ENCODE measurements at regions not wholly inside any gene's neighbourhood (a gene's known extent, or its start where the extent isn't known, plus 50 kb on each side); places are given as distances from the start of the nearest gene placed in this dataset.
A peak's percentile ranks its signal among the peaks of the same experiment; 100 is the strongest.

DNA sequence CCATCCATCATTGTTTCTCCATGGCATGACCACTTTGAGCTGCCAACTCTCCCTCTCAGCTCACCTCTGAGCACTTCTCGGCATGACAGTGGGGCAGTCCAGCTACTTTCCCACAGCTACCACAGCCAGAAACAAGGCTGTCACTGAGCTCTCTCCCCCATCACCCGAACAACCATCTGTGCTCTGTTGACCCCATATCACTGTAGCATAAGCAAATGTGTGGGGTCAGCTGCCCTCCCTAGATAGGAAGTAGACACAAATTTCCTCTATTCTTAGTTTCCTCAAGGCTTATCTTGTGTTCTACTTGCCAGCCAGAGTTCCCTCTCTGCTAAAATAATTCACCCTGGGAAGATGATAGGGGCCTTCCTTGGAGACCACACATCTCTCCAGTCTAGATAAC is 82.6 kb upstream of the FUT8 start:
- DNase-seq = no peak

DNA sequence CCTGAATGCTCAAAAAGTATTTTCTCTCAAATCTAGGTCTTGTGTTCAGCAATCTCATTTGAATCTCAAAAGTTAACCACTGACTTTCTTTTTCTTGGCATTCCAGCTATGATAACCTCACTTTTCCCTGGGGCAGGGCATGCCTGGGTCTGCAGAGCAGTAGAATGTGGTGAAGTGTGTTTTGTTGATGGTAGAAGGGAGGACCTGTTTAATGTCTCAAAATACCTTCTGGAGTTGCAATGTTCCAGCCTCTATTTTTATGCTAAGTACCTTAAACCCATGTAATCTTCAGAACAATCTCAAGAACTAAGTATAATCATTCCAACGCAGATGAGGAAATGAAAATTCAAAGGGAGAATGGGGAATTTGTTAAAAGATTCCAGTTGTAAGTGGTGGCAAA is 82.1 kb upstream of the FUT8 start:
- DNase-seq = no peak

DNA sequence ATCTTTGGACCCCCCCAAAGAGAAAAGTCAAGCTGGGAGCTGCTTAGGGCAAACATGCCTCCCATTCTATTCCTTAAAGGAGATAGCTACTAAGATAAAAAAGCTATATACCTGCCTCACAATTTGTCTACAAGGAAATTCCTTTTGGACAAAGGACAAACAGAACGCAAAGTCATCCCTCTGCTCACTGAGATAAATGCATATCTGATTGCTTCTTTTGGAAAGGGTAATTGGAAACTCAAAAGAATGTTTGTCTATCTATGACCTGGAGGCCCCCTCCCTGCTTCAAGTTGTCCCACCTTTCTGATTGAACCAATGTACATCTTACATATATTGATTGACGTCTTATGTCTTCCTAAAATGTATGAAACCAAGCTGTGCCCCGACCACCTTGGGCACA is 80.9 kb upstream of the FUT8 start:
- DNase-seq = no peak

DNA sequence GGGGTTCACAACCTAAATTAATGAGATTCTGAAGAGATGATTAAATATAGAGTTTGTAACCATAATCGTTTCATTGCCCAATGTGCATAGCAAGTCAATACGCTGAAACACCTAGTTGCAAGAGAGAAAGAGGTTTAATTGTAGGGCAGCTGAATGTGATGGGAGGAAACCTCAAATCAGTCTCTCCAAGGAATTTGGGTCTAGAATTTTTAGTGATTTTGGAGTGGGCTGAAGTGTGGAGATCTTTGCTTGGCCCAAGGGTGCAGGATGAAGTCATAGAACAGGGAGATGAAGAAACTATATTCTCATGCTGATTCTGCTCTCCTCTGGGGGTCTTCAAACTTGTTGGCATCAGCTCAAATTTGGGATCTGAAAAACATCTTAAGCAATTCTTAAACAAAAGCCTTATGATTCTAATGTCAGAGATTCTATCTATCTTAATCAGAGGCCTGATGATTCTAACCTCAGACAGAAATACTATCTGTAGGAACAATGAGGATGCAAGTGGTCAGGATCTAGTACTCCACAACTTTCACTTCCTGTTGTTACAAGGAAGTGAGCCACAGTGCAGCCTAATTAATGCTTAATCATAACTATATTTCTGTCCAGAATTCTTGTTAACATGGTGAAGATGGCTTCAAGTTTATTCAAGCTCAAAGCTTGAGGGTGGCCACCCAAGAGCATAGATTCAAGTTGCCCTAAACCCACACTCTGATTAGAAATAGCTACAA is 80.2 kb upstream of the FUT8 start:
- DNase-seq = no peak

DNA sequence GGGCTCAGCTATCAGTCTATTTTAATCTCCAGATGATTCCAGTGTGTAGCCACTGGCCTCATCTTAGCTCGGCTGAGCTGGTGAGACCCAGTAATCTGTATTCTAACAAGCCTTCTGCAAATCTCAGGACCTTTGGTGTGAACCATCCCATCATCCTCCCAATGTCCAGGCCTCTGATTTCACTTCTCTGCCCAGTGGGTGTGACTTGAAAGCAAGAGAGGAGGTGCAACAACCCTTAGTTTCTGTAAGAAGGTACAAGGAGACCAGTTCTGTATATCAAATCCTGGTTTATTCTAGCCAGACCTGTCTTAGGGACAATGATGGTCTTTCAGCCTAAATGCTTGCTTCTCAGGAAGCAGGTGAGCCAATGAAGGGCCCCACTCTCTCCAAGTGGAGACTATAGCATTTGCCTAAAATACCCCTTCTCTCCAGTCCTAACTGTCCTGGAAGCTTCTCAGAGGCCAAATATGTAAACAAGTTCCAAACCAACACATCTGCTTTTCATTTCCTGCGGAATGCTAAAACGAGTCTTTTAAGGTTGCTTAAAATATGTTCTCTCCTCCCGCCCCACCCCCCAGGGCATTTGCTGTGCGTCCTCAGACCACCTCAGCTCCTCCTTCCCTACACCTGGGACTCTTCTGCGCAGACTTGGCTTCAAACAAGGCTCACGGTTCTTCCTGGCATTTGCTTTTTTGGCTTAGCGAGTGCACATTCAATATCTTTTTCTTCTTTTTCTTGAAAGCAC is 78.4 kb upstream of the FUT8 start:
- no peak for DNase-seq

DNA sequence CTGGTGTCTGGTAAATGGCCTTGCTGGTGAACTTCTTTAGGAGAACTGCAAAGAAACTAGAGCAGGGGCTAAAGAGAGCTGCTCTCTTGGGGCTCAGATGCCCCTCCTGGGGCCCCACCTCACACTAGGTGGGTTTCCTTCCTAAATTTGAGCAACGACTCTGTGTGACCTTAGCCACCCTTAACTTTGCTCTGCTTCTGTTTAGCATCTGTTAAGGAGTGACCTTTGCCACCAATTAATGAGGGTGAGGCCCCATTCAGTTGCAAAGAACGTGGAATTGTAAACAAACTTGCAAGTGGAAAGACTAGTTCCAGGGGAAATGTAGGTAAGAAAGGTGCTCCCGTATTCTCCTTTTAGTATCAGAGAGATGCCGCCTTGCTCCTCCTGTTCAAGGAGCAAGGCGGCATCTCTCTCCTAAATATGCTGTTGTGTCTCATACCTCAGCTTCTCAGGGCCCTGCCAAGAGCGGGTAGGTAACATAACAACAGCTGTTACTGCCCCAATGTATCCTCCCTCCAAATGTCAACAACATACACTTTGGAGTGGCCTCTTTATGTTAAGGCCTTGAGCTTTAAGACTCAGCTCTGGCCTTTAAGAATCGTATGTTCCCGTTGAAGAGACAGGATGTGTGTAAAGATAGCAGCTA is 77.6 kb upstream of the FUT8 start:
- DNase-seq = no peak

DNA sequence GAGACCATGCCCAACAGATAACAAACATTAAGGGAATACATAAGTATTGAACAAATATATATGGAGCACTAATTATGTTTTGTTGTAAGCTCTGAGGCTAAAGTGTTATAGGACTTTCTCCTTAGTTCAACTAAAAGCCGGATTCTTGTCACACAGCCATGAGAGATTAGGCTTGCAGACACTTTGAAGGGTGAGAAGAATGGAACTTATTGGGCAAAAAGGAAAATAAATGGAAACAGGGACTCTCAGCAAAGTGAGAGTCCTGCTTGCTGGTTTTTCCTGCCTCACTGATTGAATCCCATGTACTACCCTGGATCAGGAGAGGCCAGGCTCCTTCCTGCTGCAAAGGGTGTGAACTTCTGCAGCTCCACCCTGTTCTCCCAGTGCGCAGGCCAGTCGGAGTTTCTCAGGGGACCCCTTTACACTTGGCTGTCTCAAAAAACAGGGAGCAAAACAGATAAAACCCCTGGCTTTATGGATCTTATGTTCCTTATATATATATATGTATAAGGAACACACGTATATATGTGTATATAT is 77.1 kb upstream of the FUT8 start:
- DNase-seq = no peak

DNA sequence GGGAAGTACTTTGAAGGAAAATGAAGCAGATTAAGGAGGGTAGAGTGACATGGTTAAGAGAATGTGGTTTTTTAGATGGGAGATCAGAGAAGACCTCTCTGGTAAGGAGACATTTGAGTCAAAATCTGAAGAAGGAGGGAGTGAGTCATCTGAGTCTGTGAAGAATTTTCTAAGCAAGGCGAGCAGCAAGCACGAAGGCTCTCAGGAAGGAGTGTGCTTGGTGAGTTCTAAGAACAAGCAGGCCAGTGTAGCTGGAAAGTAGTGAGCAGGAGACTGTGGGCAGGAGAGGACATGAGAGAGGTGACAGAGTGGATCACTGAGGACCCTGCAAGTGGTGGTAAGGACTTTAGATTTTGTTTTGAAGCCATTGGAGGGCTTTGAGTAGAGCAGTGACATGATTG is 76.3 kb upstream of the FUT8 start:
- peak; percentile 24 to 58 for DNase-seq

DNA sequence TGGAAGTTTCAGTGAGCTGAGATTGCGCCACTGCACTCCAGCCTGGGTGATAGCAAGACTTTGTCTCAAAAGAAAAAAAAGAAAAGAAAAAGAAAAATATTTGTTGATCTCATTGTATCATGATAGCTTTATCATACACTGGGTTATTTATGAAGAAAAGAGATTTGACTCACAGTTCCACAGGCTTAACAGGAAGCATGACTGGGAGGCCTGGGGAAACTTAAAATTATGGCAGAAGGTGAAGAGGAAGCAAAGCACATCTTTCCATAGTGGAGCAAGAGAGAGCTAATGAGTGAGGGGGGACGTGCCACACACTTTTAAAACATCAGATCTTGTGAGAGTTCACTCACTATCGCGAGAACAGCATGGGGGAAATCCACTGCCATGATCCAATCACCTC is 72.7 kb upstream of the FUT8 start:
- DNase-seq = no peak

DNA sequence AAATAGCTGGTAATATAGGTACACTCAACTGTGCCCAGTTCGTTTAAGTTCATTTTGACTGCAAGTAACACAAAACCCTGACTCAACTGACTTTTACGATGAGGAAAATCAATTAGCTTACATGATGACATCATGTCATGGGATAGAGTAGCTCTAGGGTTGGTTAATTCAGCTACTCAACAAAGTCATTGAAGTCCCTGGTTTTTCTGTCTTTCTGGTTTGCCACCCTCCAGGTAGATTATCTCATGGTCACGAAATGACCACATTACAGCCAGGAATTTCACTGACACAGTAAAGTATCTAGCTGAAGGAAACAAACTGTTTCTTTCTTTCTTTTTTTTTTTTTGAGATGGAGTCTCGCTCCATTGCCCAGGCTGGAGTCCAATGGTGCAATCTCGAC is 68.5 kb upstream of the FUT8 start:
- DNase-seq = no peak

DNA sequence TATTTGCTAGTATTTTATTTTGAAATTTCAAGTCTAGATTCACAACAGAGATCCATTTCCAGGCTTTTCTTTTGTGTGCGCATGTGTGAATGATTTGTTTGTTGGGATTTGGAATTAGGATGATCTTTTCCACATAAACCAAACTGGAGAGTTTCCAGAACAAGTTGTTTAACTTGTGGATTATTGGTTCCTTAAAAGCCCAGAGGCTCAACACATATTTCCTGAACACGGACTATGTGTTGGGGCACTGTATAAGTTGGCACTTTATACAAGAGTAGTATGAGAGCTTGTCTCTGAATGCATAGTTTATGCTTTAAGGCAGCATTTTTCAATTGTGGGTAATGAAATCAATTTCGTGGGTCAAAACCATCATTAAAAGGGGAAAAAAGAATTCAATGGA is 67.3 kb upstream of the FUT8 start:
- no peak for DNase-seq

DNA sequence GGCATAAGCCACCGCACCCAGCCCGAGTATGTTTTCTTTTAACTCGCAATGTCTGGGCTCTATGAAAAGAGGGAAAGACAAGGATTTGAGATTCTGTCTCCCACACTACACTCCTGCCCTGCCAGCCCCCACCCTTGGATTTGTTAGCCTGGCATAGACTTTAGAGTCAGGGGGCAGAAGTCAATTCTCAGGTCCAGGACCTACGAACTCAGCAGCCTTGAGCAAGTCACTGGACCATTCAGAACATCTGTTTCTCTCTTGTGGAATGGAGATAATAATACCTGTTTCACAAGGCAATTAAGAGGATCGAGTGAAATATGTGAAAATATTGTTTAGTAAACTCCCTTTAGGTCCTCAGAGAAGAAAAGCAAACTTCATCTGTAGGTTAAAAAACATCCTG is 66.1 kb upstream of the FUT8 start:
- no peak for DNase-seq

DNA sequence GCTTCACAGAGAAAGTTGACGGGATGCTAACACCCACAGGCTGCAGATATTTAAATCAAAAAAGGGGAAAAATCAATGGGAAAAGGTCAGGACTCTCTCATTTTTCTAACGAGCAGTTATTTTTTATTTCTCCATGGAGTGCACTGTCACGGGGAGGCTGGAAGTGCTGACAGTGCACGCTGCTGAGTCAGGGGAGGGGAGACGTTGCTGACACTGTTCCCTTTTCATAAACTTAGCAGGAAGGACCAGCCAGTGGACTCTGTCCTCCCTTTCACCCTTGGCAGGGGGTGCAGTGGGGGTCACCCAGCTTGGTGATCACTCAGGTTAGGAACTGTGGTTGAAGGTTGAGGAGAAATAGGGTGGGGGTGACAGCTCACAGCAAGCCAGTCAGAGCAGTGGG is 65.6 kb upstream of the FUT8 start:
- no peak for DNase-seq

DNA sequence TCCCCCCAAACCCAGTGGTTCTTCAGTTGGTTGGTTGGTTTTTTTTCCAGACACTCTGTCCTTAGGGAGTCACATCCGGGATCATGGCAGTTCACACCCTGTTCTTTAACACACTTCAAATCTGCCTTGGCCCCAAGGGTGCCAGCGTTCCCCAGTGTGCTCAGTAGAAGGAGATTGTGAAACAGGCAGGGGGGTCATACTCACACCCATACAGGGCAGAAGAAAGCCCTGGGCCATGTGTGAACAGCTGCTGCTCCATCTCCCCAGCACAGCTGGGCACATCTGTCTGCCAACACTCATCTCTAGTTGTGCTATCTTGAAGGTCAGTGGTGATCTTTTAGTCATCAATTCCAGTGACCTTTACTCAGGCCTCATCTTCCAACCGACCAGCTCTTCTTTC is 64.4 kb upstream of the FUT8 start:
- DNase-seq = no peak

DNA sequence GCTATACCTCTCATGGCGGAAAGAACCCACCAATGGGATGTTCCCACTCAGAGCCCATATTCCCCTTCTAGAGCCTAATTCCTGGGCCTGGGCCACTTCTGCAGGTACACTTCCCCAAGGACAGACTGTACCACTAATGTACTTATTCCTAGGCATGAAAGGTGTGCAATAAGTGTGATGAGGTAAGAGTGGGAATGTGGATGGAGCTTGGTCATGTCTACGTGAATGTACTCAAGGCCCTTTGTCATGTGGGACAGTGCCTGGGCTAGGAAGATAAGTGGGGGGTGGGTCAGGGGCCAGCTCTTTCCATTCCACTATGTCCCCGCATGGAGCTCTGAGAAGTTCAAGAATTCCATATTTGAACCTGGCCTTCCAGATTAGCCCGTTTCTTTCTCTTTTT is 63.4 kb upstream of the FUT8 start:
- no peak for DNase-seq

DNA sequence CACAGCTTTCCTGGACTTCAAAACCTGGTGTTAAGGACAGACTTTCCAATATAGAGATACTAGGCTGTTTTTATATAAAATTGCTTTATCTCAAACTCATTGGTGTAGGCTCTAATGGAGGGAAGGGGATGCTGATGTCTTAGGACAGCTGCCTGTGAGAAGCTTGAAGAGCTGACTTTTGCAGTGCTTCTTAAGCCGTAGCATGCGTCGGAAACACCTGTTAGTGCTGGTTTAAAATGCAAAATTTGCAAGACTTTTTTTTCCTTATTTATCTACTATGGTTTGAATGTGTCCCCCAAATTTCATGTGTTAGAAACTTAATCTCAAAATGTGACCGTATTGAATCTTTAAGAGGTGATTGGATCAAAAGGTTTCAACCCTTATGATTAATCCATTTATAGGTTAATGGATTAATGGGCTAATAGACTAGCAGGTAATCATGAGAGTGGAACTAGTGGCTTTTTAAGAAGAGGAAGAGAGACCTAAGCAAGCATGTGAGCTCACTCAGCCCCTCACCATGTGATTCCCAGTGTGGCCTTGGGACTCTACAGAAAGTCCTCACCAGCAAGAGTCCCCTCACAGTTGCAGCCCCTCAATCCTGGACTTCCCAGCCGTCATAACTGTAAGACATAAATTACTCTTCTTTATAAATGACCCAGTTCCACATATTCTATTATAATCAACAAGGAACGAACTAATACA is 60.9 kb upstream of the FUT8 start:
- no peak for DNase-seq

DNA sequence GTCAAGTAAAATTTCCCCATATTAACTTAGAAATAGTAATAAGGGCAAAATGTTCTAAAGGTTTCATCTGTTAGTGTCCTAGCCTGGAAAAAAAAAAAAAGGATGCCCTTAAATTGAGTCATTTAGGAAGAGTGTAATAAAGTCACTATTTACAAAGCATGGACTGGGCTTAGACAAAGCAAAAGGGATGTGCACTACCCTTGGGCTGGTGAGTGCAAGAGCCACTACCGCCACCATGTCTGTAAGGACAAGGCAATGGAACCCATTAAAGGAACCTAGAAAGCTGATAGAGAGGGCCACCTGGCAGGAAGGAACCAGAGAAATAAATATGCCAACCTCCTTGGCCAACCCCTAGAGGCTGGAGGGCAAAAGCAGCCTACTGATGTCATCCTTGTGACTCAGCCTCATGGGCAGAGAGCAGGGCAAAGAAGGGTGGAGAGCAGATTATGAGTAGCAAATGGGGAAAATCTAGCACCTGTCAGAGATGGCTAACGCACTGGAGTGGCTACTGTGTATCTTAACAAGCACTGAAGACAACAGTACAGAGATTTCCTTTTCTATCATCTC is 59.5 kb upstream of the FUT8 start:
- DNase-seq = peak in 1 of 2 experiments; percentile 2

DNA sequence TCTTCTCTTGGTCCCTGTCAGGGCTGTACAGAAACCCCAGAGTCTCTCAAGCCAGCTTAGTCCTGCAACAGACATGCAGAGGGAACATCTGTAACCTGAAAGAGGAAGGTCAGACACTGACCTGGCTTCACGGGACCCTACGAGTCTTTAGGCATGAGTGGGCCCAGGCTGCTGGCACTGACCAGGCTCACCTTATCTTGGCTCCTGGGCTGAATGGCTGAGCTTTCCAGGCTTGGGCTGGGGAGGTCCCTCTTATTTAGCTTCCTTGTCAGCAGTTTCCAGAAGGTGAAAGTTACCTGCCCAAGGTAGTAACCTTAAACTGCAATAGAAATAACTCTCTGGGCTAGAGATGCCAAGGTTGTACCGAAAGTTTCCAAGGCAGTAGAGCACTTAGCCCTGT is 58.4 kb upstream of the FUT8 start:
- no peak for DNase-seq

DNA sequence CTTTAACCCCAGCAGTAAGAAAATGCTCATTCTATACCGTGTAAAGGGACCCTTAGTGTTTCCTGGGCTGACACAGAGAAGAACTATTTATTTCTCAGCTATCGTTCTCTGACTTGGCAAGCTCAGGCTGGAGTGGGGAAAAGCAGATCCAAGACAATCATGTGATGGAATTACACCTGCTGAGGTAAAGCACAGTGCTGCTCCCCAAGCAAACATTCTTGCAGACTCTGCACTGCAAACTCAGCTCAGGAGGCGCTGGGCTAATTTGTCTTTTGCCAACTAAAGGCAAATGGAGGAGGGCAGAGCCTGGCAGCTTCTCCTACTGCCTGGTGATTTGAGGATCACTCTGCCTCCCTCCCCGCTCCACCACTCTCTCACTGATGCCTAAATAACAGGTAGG is 57.8 kb upstream of the FUT8 start:
- no peak for DNase-seq

DNA sequence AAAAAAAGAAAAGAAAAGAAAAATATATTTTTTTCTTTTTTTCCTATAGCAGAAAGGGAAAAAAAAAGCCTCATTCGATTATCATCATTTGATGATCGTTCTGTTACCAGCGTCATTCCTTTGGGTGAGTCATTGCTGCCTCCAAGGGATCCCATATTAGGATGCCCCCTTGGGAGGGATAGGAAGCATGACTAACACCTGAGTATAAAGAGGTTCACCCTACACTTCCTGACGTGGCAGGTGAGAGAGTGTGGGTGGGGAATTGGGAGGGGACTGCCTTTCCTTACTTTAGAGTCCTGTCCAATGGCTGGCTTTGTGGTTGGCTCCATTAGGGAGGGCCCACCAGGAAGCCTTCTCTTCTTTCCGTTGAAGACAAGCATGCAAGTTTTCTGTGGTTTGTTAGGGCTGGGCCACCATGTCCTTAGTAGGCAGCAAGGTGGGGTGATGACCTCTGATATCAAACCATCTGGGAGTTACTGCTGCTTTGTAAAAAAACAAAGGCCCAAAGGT is 56.1 kb upstream of the FUT8 start:
- DNase-seq = peak; percentile 8 to 24

DNA sequence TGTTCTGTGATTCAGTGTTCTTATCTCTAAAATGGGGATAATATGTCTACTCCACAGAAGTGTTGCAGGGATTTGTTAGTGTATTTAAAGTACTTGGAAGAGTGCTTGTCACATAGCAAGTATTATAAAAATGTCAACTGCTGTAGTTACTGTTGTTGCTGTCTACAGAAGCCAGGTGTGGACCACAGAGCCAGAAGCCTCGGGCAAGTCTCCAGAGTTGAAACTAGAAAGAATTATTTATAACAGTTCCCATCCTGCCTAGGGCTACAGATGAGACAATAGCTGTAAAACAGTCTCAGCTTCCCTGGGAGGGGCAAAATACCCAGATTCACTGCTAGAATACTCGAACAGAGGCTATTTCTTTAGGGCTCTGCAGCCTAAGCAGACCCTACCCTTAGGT is 55.4 kb upstream of the FUT8 start:
- no peak for DNase-seq

DNA sequence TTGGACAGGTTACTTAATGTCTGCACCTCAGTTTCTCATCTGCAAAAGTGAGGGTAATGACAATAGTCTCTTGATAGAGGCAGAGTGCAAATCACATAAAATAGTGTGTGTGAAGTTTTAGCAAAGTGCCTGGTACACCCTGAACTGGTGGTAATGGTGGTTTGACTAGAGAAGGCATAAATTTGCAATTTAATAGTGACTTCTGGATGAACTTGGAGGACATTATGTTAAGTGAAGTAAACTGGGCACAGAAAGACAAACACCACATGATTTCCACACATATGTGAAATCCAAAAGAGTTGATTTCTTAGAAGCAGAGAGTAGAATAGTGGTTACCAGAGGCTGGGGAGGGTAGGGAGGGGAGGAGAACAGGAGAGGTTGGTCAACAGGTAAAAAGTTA is 54.8 kb upstream of the FUT8 start:
- no peak for DNase-seq

DNA sequence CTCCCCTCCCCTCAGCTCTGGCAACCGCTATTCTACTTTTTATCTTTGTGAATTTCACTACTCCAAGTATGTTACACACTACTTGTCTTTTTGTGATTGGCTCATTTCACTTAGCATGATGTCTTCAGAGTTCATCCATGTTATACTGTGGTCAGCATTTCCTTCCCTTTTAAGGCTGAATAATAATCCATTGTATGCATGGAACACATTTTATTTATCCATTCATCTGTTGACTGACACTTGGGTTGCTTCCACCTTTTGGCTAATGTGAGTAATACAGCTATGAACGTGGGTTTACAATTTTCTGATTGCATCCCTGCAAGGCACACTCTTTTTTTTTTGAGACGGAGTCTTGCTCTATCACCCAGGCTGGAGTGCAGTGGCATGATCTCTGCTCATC is 53.0 kb upstream of the FUT8 start:
- DNase-seq = no peak
